Esophagus muscularis mucosa (tissue), 4 donors: ENCODE measurements at regions not wholly inside any gene's neighbourhood (a gene's known extent, or its start where the extent isn't known, plus 50 kb on each side); places are given as distances from the start of the nearest gene placed in this dataset.
A peak's percentile ranks its signal among the peaks of the same experiment; 100 is the strongest.
"Not testable (repeated sequence)": the region's sequence is repeated elsewhere in the genome, so short reads cannot be mapped to it uniquely, and the experiment has no call there.

Source experiments
- DNase-seq: peaks from one replicate; pipeline ENCODE4 v3.0.0-alpha.2; 2017; ENCODE audit errors: extremely low spot score
- H3K27ac ChIP-seq, 4 donors: fragments of 200-600 bp; sonication (generic); replicated peaks in 1 of 4; 1 replicate in 3 of 4; 2 replicates in 1 of 4; pipeline ENCODE4 v1.5.1; 2016 to 2019; ENCODE audit warnings: mild to moderate bottlenecking in 1 of 4
- H3K27me3 ChIP-seq, 4 donors: fragments of 200-600 bp; sonication (generic); one replicate each; pipeline versions ENCODE4 v1.5.1 to v1.6.0; 2016 to 2019
- H3K36me3 ChIP-seq, 4 donors: fragments of 200-600 bp; sonication (generic); one replicate each; pipeline ENCODE4 v1.5.1; 2016 to 2019
- H3K4me1 ChIP-seq, 4 donors: fragments of 200-600 bp; sonication (generic); one replicate each; pipeline ENCODE4 v1.5.1; 2016 to 2019
- H3K4me3 ChIP-seq, 4 donors: fragments of 200-600 bp; sonication (generic); 1 replicate in 2 of 4; 2 replicates in 2 of 4; pipeline ENCODE4 v1.5.1; 2016 to 2019; ENCODE audit warnings: mild to moderate bottlenecking in 4 of 4, moderate library complexity in 1 of 4
- H3K9me3 ChIP-seq, 4 donors: fragments of 200-600 bp; sonication (generic); 1 replicate in 3 of 4; 2 replicates in 1 of 4; pipeline ENCODE4 v1.5.1; 2016 to 2019
- EP300 ChIP-seq: sonication (generic); formaldehyde crosslinking; IDR thresholded peaks from one replicate; pipeline ENCODE4 v1.6.1; 2017; ENCODE audit warnings: antibody characterized with exemption
- POLR2A ChIP-seq: fragments of 450-650 bp; IDR thresholded peaks from one replicate; pipeline ENCODE4 v1.6.1; 2017; ENCODE audit warnings: antibody characterized with exemption, moderate library complexity, mild to moderate bottlenecking, low read depth
- POLR2AphosphoS5 ChIP-seq, 2 donors: sonication (generic); formaldehyde crosslinking; IDR thresholded peaks; one replicate each; pipeline ENCODE4 v1.6.1; 2017; ENCODE audit warnings: antibody characterized with exemption in 2 of 2
- WGBS: methylation state at CpG from one replicate; pipeline ENCODE4 v1.1.5; 2018; 5-methylcytosine and 5-hydroxymethylcytosine counted together
- intact Hi-C: fragments of 100-400 bp; cut with DNase I; formaldehyde crosslinking; loops from one replicate; pipeline ENCODE4 v1.15.1; 2023
- TF ChIP-seq, protein P1 (sequence below), 3 experiments: fragments of 200-600 bp in 2 of 3; fragments of 450-650 bp in 1 of 3; sonication (generic) in 2 of 3; IDR thresholded peaks; one replicate each; pipeline ENCODE4 v1.5.1; 2017 to 2019; ENCODE audit warnings: antibody characterized with exemption in 3 of 3, mild to moderate bottlenecking in 2 of 3, moderate library complexity in 1 of 3

DNA sequence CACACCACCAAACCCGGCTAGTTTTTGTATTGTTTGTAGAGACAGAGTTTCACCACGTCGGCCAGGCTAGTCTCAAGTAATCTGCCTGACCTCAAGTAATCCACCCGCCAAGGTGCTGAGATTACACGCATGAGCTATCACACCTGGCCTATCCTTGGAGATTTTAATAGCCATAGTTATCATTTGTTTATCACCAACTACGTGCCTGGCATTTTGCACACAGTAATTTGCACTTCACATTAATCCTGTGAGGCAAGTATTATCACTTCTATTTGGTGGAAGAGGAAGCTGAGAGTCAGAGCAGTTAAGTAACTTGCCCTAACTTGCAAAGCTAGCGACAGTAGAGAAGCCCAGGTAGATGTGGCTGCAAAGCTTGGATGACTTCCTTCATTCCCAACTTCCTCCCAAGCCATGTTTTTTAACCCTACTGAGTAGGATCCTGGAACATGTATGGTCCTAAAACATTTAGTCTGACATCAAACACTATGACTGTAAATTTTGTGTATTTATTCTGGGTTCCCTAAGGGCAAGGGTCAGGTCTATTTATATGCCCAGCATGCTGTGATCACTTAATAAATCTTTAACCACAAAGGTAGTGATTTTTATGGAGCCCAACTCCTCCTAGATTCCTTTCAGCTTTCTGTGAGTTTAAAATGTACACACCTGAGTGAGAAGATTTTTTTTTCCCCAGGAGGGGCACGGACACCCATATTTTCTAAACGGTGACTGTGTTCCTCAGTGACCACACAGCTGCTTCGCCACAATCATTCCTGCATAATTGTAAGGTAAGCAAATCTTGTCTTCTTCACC, 100.2 kb upstream of the RAI14 start:
- TF ChIP-seq EP300 (no peak), POLR2A (no peak), POLR2AphosphoS5 (IDR thresholded peaks at IDR 0.05) (no peak)
- TF ChIP-seq, protein P1, sequence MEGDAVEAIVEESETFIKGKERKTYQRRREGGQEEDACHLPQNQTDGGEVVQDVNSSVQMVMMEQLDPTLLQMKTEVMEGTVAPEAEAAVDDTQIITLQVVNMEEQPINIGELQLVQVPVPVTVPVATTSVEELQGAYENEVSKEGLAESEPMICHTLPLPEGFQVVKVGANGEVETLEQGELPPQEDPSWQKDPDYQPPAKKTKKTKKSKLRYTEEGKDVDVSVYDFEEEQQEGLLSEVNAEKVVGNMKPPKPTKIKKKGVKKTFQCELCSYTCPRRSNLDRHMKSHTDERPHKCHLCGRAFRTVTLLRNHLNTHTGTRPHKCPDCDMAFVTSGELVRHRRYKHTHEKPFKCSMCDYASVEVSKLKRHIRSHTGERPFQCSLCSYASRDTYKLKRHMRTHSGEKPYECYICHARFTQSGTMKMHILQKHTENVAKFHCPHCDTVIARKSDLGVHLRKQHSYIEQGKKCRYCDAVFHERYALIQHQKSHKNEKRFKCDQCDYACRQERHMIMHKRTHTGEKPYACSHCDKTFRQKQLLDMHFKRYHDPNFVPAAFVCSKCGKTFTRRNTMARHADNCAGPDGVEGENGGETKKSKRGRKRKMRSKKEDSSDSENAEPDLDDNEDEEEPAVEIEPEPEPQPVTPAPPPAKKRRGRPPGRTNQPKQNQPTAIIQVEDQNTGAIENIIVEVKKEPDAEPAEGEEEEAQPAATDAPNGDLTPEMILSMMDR (IDR thresholded peaks at IDR 0.05): no peak
- H3K27ac ChIP-seq: no peak overlapping the region
- WGBS: 86% methylated on average over 10 of the region's 10 CpGs
- no peak overlapping the region for H3K4me3 ChIP-seq
- no peaks in the 10 kb centered on the region for H3K36me3 ChIP-seq
- H3K9me3 ChIP-seq: no peaks in the 10 kb centered on the region
- intact Hi-C loops: no loop called here
- H3K27me3 ChIP-seq: no peaks in the 10 kb centered on the region
- no peak for DNase-seq
- H3K4me1 ChIP-seq: peaks cover 0 to 21% (median 19%) of the 10 kb centered on the region in 4 donors

DNA sequence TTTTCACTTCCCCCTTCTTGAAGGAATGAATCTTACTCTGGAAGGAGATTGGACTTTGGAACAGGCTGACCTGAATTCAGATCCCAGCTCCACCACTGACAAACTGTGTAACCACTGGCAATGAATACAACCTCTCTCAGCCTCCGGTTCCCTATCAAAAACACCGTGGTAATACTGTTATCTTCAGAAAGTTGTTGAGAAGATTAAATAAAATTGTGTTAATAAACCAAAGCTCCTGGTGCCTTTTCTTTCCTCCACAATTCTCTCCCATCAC, 99.7 kb upstream of the RAI14 start:
- intact Hi-C loops: no loop called here
- no peaks in the 10 kb centered on the region for H3K36me3 ChIP-seq
- no peaks in the 10 kb centered on the region for H3K27me3 ChIP-seq
- TF ChIP-seq POLR2A (no peak), POLR2AphosphoS5 (IDR thresholded peaks at IDR 0.05) (no peak), EP300 (no peak)
- TF ChIP-seq, protein P1 (IDR thresholded peaks at IDR 0.05): no peak
- H3K9me3 ChIP-seq: no peaks in the 10 kb centered on the region
- peaks cover 0 to 19% (median 15%) of the 10 kb centered on the region in 4 donors for H3K4me1 ChIP-seq
- no peak for DNase-seq
- 98% methylated on average over 2 of the region's 2 CpGs for WGBS
- H3K27ac ChIP-seq: no peak overlapping the region
- H3K4me3 ChIP-seq: no peak overlapping the region

DNA sequence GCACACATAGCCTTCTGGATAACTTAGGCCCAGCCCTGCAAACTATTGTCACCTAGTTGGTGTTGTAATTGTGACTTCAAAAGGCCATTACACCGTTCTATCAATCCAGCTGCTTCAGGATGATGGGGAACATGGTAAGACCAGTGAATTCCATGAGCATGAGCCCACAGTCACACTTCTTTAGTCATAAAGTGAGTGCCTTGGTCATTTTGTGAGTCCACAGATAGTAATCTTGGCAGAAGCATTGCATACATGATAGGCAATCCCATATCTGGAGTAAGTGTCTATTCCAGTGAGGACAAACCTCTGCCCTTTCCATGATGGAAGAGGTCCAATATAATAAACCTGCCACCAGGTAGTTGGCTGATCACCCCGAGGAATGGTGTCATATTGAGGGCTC, 94.5 kb upstream of the RAI14 start:
- WGBS: 80% methylated on average over 2 of the region's 2 CpGs
- DNase-seq, intact Hi-C loops, H3K36me3 ChIP-seq, H3K4me3 ChIP-seq, H3K27me3 ChIP-seq, H3K27ac ChIP-seq, H3K9me3 ChIP-seq: not testable (repeated sequence)
- peaks cover 7 to 17% (median 15%) of the 10 kb centered on the region in 4 donors for H3K4me1 ChIP-seq

DNA sequence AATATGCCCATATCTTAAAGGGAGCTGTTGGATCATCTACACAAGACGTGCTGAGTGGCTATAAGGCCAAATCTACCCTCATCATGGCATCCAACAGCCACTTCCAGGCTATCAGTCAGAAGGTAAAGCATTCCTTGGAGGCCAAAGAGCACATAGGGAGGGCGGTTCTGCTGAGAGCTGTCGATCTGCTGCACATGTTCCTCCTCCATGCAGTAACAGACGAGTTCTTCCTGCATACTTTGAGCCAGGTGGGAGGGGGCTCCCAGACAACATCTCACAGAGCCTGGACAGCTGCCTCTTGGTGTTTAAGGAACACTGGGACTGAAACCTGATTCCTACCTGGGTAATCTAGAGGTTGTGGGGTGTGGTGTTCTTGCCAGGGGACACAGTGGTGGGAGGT, 93.3 kb upstream of the RAI14 start:
- Histone ChIP-seq H3K4me3 (no peak overlapping the region), H3K36me3 (no peaks in the 10 kb centered on the region), H3K27ac (no peak overlapping the region), H3K27me3 (no peaks in the 10 kb centered on the region), H3K9me3 (no peaks in the 10 kb centered on the region), H3K4me1 (peaks cover 7 to 17% (median 15%) of the 10 kb centered on the region in 4 donors)
- WGBS: 89% methylated on average over 4 of the region's 4 CpGs
- DNase-seq: no peak
- intact Hi-C loops: no loop called here
- TF ChIP-seq POLR2AphosphoS5 (IDR thresholded peaks at IDR 0.05) (no peak), POLR2A (no peak), EP300 (no peak)
- TF ChIP-seq, protein P1 (IDR thresholded peaks at IDR 0.05): no peak

DNA sequence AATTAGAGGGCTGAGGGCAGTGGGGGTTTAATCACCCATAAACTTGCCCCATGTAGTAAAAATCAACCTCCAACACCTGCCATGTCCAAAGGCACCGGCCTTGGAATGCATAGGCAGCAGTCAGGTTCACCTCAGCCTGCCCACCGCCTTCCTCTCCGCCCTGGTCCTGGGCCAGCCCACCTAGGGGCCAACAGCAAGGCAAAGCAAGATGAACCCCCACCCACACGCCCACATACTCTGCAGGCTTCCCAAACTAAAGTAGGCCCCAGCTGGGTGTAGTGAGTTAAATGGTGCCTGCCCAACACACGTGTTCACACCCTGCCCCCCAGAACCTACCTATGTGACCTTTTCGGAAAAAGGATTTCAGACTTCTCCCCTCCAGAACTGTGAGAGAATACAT, 92.9 kb upstream of the RAI14 start:
- Histone ChIP-seq H3K27ac (peak overlapping the region in 1 of 4 donors; percentile 40), H3K27me3 (no peaks in the 10 kb centered on the region), H3K4me3 (no peak overlapping the region), H3K9me3 (no peaks in the 10 kb centered on the region), H3K4me1 (peaks cover 7 to 17% (median 15%) of the 10 kb centered on the region in 4 donors), H3K36me3 (no peaks in the 10 kb centered on the region)
- TF ChIP-seq POLR2AphosphoS5 (IDR thresholded peaks at IDR 0.05): no peak
- TF ChIP-seq, protein P1 (IDR thresholded peaks at IDR 0.05): no peak
- no peak for TF ChIP-seq EP300
- no peak for TF ChIP-seq POLR2A
- intact Hi-C loops: no loop called here
- WGBS: 94% methylated on average over 5 of the region's 6 CpGs
- no peak for DNase-seq
